HCT116 (cell line): ENCODE measurements at regions not wholly inside any gene's neighbourhood (a gene's known extent, or its start where the extent isn't known, plus 50 kb on each side); places are given as distances from the start of the nearest gene placed in this dataset.
A peak's percentile ranks its signal among the peaks of the same experiment; 100 is the strongest.
"Not testable (repeated sequence)": the region's sequence is repeated elsewhere in the genome, so short reads cannot be mapped to it uniquely, and the experiment has no call there.

Experiments used
- ATAC-seq: fragments of 200-7000 bp; cut with Tn5 transposase; 2 replicates; pipeline ENCODE4 v1.9.1; 2020; ENCODE audit warnings: mild to moderate bottlenecking, moderate library complexity
- BruUV-seq: library from RNA; stranded (reverse); fragments of 400-500 nt; replicated peaks from 2 replicates; lab custom pipeline; 2021; lab: Mats Ljungman, UMichigan
- CTCF ChIA-PET: fragments of 300-600 bp; sonication (Branson Sonifier 250); formaldehyde crosslinking; loops from one replicate; lab custom pipeline; 2021; ENCODE audit warnings: antibody characterized with exemption; lab: Charles Lee
- POLR2A ChIA-PET: fragments of 300-600, 350-600 bp; sonication (Branson Sonifier 250); formaldehyde crosslinking; loops from one replicate; lab custom pipeline; 2021; ENCODE audit warnings: antibody characterized with exemption; lab: Charles Lee
- RAD21 ChIA-PET, 2 experiments: fragments of 300-600 bp; sonication (Branson Sonifier 250); formaldehyde crosslinking; loops; one replicate each; lab custom pipeline; 2023; ENCODE audit warnings: low total read pairs in 2 of 2; ENCODE audit not compliant: uncharacterized antibody in 2 of 2, unreplicated experiment in 2 of 2, low non-redundant PET in 1 of 2; lab: Charles Lee
- DNase-seq: peaks from one replicate; pipeline ENCODE4 v3.0.0-alpha.2; 2010; ENCODE audit warnings: low read depth, low spot score
- H2AFZ ChIP-seq: fragments of 200-600 bp; shearing (Covaris generic), sonication (generic); 2 replicates; pipeline ENCODE4 v1.6.1; 2017; ENCODE audit warnings: low read depth, mixed run types, mixed read lengths, antibody characterized with exemption, low read length; ENCODE audit not compliant: poor library complexity, severe bottlenecking
- H3K27ac ChIP-seq: 2 replicates; pipeline ENCODE4 v1.5.1; 2012; ENCODE audit warnings: low read depth, low read length
- H3K27me3 ChIP-seq: fragments of 200-600 bp; sonication (generic); 2 replicates; pipeline ENCODE4 v1.6.1; 2016; ENCODE audit warnings: mixed run types, low read length, mixed read lengths; ENCODE audit not compliant: insufficient read depth
- H3K36me3 ChIP-seq, 2 experiments: fragments of 200-500 bp in 1 of 2; fragments of 200-600 bp in 1 of 2; sonication (Bioruptor generic) in 1 of 2; sonication (generic) in 1 of 2; 2 replicates each; pipeline versions ENCODE4 v1.5.1 to v1.6.1; 2014 to 2016; ENCODE audit warnings: low read length in 2 of 2, inconsistent platforms in 1 of 2, mixed read lengths in 1 of 2, mixed run types in 1 of 2; ENCODE audit not compliant: insufficient read depth in 2 of 2, control insufficient read depth in 1 of 2
- H3K4me1 ChIP-seq, 2 experiments: fragments of 200-600 bp in 1 of 2; sonication (generic) in 1 of 2; 2 replicates each; pipeline versions ENCODE4 v1.5.1 to v1.6.1; 2012 to 2017; ENCODE audit warnings: low read length in 2 of 2, inconsistent platforms in 1 of 2, mild to moderate bottlenecking in 1 of 2, mixed read lengths in 1 of 2, mixed run types in 1 of 2, moderate library complexity in 1 of 2; ENCODE audit not compliant: insufficient read depth in 2 of 2, control insufficient read depth in 1 of 2
- H3K4me2 ChIP-seq: fragments of 200-600 bp; sonication (generic); 2 replicates; pipeline ENCODE4 v1.6.1; 2017; ENCODE audit warnings: mixed run types, low read length, mixed read lengths
- H3K4me3 ChIP-seq, 2 experiments: fragments of 200-600 bp in 1 of 2; sonication (generic) in 1 of 2; replicated peaks in 1 of 2; 2 replicates each; pipeline ENCODE4 v1.5.1; 2011 to 2016; ENCODE audit warnings: low read length in 2 of 2, control low read depth in 1 of 2, low read depth in 1 of 2, mild to moderate bottlenecking in 1 of 2, mixed read lengths in 1 of 2, mixed run types in 1 of 2
- H3K79me2 ChIP-seq: fragments of 200-600 bp; sonication (generic); 2 replicates; pipeline ENCODE4 v1.6.1; 2017; ENCODE audit warnings: mild to moderate bottlenecking, mixed run types, low read length, moderate library complexity, mixed read lengths; ENCODE audit not compliant: insufficient read depth
- H3K9ac ChIP-seq: fragments of 200-600 bp; sonication (generic); 2 replicates; pipeline ENCODE4 v1.6.1; 2016; ENCODE audit warnings: low read length, mixed read lengths
- H3K9me2 ChIP-seq: fragments of 200-600 bp; sonication (generic), shearing (Covaris generic); 2 replicates; pipeline ENCODE4 v1.6.1; 2017; ENCODE audit warnings: mixed run types, mild to moderate bottlenecking, moderate library complexity; ENCODE audit not compliant: insufficient read depth
- H3K9me3 ChIP-seq, 2 experiments: fragments of 200-500 bp in 1 of 2; fragments of 200-600 bp in 1 of 2; sonication (Bioruptor generic) in 1 of 2; sonication (generic) in 1 of 2; 2 replicates each; pipeline ENCODE4 v1.6.1; 2014 to 2017; ENCODE audit warnings: low read length in 2 of 2, mixed read lengths in 2 of 2, inconsistent platforms in 1 of 2, low read depth in 1 of 2, mild to moderate bottlenecking in 1 of 2, mixed run types in 1 of 2, moderate library complexity in 1 of 2; ENCODE audit not compliant: control insufficient read depth in 1 of 2, insufficient read depth in 1 of 2
- H4K20me1 ChIP-seq: fragments of 200-600 bp; sonication (generic), shearing (Covaris generic); 2 replicates; pipeline ENCODE4 v1.6.1; 2017; ENCODE audit warnings: mixed run types, mild to moderate bottlenecking, moderate library complexity; ENCODE audit not compliant: insufficient read depth
- EZH2phosphoT487 ChIP-seq: fragments of 200-600 bp; IDR thresholded peaks from 2 replicates; pipeline ENCODE4 v1.6.1; 2018; ENCODE audit warnings: antibody characterized with exemption, borderline replicate concordance
- POLR2A ChIP-seq: IDR thresholded peaks from 2 replicates; pipeline ENCODE4 v1.7.0; 2011; ENCODE audit warnings: borderline replicate concordance; ENCODE audit not compliant: insufficient read depth, insufficient read length; ENCODE audit errors: extremely low read depth
- POLR2AphosphoS5 ChIP-seq: IDR thresholded peaks from 2 replicates; pipeline ENCODE4 v1.6.1; 2011; ENCODE audit warnings: mild to moderate bottlenecking, low read depth, low read length, moderate library complexity
- RAD21 ChIP-seq: IDR thresholded peaks from 2 replicates; pipeline ENCODE4 v1.6.1; 2012; ENCODE audit warnings: low read depth, mild to moderate bottlenecking
- ZFX ChIP-seq: fragments of 450-650 bp; IDR thresholded peaks from 2 replicates; pipeline ENCODE4 v1.6.1; 2017
- intact Hi-C: fragments of 100-400 bp; cut with micrococcal nuclease; formaldehyde crosslinking; loops from 2 replicates; pipeline ENCODE4 v1.10.0; 2022
- TF ChIP-seq, protein P1 (sequence below), 3 experiments: fragments of 200-600 bp in 1 of 3; sonication (generic) in 1 of 3; IDR thresholded peaks in 2 of 3; conservative IDR thresholded peaks in 1 of 3; 2 replicates each; pipeline ENCODE4 v1.5.1; 2012 to 2017; ENCODE audit warnings: low read depth in 2 of 3, low read length in 2 of 3, antibody characterized with exemption in 1 of 3, borderline replicate concordance in 1 of 3, control low read depth in 1 of 3, mild to moderate bottlenecking in 1 of 3, mixed read lengths in 1 of 3, mixed run types in 1 of 3, moderate library complexity in 1 of 3; ENCODE audit not compliant: insufficient read depth in 1 of 3

DNA sequence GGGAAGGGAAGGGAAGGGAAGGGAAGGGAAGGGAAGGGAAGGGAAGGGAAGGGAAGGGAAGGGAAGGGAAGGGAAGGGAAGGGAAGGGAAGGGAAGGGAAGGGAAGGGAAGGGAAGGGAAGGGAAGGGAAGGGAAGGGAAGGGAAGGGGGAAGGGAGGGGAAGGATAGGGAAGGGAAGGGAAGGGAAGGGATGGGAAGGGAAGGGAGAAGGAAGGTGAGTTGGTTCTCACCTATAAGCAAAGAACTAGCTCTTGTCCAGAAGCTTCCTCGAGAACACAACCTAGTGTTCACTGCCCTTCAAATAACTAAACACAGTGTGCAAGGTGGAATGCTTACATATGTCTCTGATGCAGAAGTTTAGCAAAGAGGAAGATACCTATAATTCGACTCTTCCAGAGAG is 59.6 kb upstream of the MYO3A start:
- H3K9ac ChIP-seq, DNase-seq, H3K4me2 ChIP-seq, H3K4me1 ChIP-seq, intact Hi-C loops, H3K4me3 ChIP-seq, POLR2A ChIA-PET, H3K79me2 ChIP-seq, RAD21 ChIA-PET, H3K27ac ChIP-seq, H3K27me3 ChIP-seq, H2AFZ ChIP-seq, BruUV-seq, H3K9me3 ChIP-seq, ATAC-seq, H3K36me3 ChIP-seq, H4K20me1 ChIP-seq, H3K9me2 ChIP-seq: not testable (repeated sequence)
- CTCF ChIA-PET = interaction anchor here (1.0 to 2.8 kb wide), 4 partner anchors 8 to 397 kb away, joined by 5 to 18 read pairs (median 8); no protein-coding TSS in a partner anchor

DNA sequence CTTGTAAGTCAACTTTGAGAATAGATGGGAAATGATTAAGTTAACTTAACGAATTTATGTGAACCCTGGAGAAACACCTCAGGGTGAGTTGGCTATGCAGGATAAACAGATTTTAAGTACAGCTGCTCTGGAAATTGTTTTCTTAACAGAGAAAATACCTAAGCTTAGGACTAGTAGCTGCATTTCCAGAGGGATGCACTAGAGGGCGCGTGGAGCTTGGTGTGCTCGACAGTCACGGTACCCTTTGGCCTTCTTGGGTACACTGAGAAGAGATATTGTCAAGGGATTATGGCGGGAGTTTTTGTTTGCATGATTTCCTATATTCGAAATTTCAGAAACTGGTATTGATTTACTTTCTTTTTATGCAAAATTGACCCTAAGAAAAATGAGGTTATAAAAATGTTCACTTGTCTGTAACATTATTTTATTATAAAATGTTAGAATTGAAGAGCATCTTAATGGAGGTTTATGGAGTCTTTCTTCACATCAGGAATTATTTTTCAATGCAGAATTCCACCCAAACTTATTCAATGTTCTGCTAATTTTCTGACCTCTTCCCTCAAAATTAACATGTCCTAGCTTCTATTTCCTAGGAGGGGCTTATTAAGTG is 58.4 kb upstream of the MYO3A start:
- H4K20me1 ChIP-seq = no peaks in the 10 kb centered on the region
- no peak overlapping the region for H3K9ac ChIP-seq
- ATAC-seq (peak; percentile 84), DNase-seq (peak; percentile 57)
- ChIA-PET RAD21 (no interaction called here), POLR2A (no interaction called here), CTCF (interaction anchor here (0.6 to 2.8 kb wide), 17 partner anchors 8 to 682 kb away, joined by 3 to 18 read pairs (median 5); no protein-coding TSS in a partner anchor)
- H3K36me3 ChIP-seq = no peaks in the 10 kb centered on the region
- H3K4me2 ChIP-seq = no peak overlapping the region
- H3K9me2 ChIP-seq = no peaks in the 10 kb centered on the region
- peaks cover 11% of the 10 kb centered on the region; the same call in 1 of the 2 replicates for H3K27me3 ChIP-seq
- TF ChIP-seq RAD21 = peak; percentile 68
- TF ChIP-seq POLR2A = no peak
- TF ChIP-seq EZH2phosphoT487 = no peak
- TF ChIP-seq, protein P1, sequence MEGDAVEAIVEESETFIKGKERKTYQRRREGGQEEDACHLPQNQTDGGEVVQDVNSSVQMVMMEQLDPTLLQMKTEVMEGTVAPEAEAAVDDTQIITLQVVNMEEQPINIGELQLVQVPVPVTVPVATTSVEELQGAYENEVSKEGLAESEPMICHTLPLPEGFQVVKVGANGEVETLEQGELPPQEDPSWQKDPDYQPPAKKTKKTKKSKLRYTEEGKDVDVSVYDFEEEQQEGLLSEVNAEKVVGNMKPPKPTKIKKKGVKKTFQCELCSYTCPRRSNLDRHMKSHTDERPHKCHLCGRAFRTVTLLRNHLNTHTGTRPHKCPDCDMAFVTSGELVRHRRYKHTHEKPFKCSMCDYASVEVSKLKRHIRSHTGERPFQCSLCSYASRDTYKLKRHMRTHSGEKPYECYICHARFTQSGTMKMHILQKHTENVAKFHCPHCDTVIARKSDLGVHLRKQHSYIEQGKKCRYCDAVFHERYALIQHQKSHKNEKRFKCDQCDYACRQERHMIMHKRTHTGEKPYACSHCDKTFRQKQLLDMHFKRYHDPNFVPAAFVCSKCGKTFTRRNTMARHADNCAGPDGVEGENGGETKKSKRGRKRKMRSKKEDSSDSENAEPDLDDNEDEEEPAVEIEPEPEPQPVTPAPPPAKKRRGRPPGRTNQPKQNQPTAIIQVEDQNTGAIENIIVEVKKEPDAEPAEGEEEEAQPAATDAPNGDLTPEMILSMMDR (IDR thresholded peaks at IDR 0.05 in 2 of 3, conservative IDR thresholded peaks at IDR 0.05 in 1 of 3; ENCODE audit: borderline replicate concordance in 1 of 3, insufficient read depth in 1 of 3, low read depth in 2 of 3, low read length in 2 of 3) = peak; percentile 44 to 85 (median 83); a peak in 5 of 6 replicates
- no peak for TF ChIP-seq POLR2AphosphoS5
- TF ChIP-seq ZFX = no peak
- H2AFZ ChIP-seq = no peak overlapping the region
- no TSS peak for BruUV-seq
- no peak overlapping the region for H3K4me3 ChIP-seq
- intact Hi-C loops = loop anchor here (1.0 to 5.0 kb wide), 3 partner anchors 282 to 682 kb away; no protein-coding TSS in a partner anchor
- no peaks in the 10 kb centered on the region for H3K9me3 ChIP-seq
- no peak overlapping the region for H3K27ac ChIP-seq
- no peaks in the 10 kb centered on the region for H3K4me1 ChIP-seq
- no peaks in the 10 kb centered on the region for H3K79me2 ChIP-seq
